Thoracic aorta (tissue), 2 donors: ENCODE measurements at regions not wholly inside any gene's neighbourhood (a gene's known extent, or its start where the extent isn't known, plus 50 kb on each side); places are given as distances from the start of the nearest gene placed in this dataset.
"Not testable (repeated sequence)": the region's sequence is repeated elsewhere in the genome, so short reads cannot be mapped to it uniquely, and the experiment has no call there.

Experiments used
- ATAC-seq: fragments of 150-250 bp; one replicate; pipeline ENCODE4 v1.8.0; 2017; ENCODE audit warnings: low read depth; ENCODE audit not compliant: insufficient number of reproducible peaks, low FRiP score
- DNase-seq: peaks from one replicate; pipeline ENCODE4 v3.0.0-alpha.2; 2020; ENCODE audit warnings: low spot score
- H3K27ac ChIP-seq, 2 donors: fragments of 200-600 bp; sonication (generic); 1 replicate in 1 of 2; 2 replicates in 1 of 2; pipeline ENCODE4 v1.5.1; 2016; ENCODE audit warnings: mild to moderate bottlenecking in 2 of 2, moderate library complexity in 2 of 2
- H3K27me3 ChIP-seq: fragments of 200-600 bp; sonication (generic); replicated peaks from 2 replicates; pipeline ENCODE4 v1.6.0; 2016; ENCODE audit warnings: mild to moderate bottlenecking; ENCODE audit not compliant: insufficient read depth
- H3K36me3 ChIP-seq: fragments of 200-600 bp; sonication (generic); one replicate; pipeline ENCODE4 v1.5.1; 2016
- H3K4me1 ChIP-seq, 2 donors: fragments of 200-600 bp; sonication (generic); 1 replicate in 1 of 2; 2 replicates in 1 of 2; pipeline versions ENCODE4 v1.5.1 to v1.6.0; 2016; ENCODE audit warnings: low read depth in 2 of 2, mild to moderate bottlenecking in 1 of 2; ENCODE audit not compliant: control insufficient read depth in 1 of 2
- H3K4me3 ChIP-seq: fragments of 200-600 bp; sonication (generic); 2 replicates; pipeline ENCODE4 v1.5.1; 2016; ENCODE audit warnings: mild to moderate bottlenecking
- H3K9me3 ChIP-seq: fragments of 200-600 bp; sonication (generic); 2 replicates; pipeline ENCODE4 v1.5.1; 2016
- CTCF ChIP-seq: fragments of 200-600 bp; sonication (generic); IDR thresholded peaks from one replicate; pipeline ENCODE4 v1.5.1; 2019; ENCODE audit warnings: antibody characterized with exemption

GRCh38 chr3:23726811-23727548 lies 78.8 kb upstream of the UBE2E1 start:
- no peak for TF ChIP-seq CTCF

GRCh38 chr3:23728601-23729117 lies 77.1 kb upstream of the UBE2E1 start:
- Histone ChIP-seq H3K9me3 (no peaks in the 10 kb centered on the region), H3K36me3 (no peaks in the 10 kb centered on the region), H3K4me3 (no peak overlapping the region), H3K27ac (no peak overlapping the region), H3K4me1 (peaks cover 0 to 5% of the 10 kb centered on the region in 2 donors), H3K27me3 (no peaks in the 10 kb centered on the region)
- ATAC-seq: no peak
- no peak for DNase-seq
- no peak for TF ChIP-seq CTCF

More at GRCh38 chr3:23726811-23727548, 78.8 kb upstream of the UBE2E1 start:
- no peaks in the 10 kb centered on the region for H3K27me3 ChIP-seq
- H3K27ac ChIP-seq: no peak overlapping the region
- ATAC-seq (no peak), DNase-seq (no peak)
- H3K9me3 ChIP-seq: no peaks in the 10 kb centered on the region
- no peak overlapping the region for H3K4me3 ChIP-seq
- H3K36me3 ChIP-seq: no peaks in the 10 kb centered on the region
- peaks cover 0 to 5% of the 10 kb centered on the region in 2 donors for H3K4me1 ChIP-seq

GRCh38 chr3:23729362-23729761 lies 76.4 kb upstream of the UBE2E1 start:
- not testable (repeated sequence) for H3K36me3 ChIP-seq, H3K27me3 ChIP-seq, H3K4me1 ChIP-seq, ATAC-seq, DNase-seq, H3K9me3 ChIP-seq, H3K27ac ChIP-seq, H3K4me3 ChIP-seq

- H3K27me3 ChIP-seq: no peaks in the 10 kb centered on the region
- no peak for ATAC-seq
- no peaks in the 10 kb centered on the region for H3K9me3 ChIP-seq
- TF ChIP-seq CTCF: no peak
- H3K27ac ChIP-seq: no peak overlapping the region
- no peak overlapping the region for H3K4me3 ChIP-seq
- peaks cover 17 to 27% of the 10 kb centered on the region in 2 donors for H3K4me1 ChIP-seq
- DNase-seq: no peak
- no peaks in the 10 kb centered on the region for H3K36me3 ChIP-seq
Measured at GRCh38 chr3:23734481-23734880, 71.3 kb upstream of the UBE2E1 start.

GRCh38 chr3:23735062-23735461 lies 70.7 kb upstream of the UBE2E1 start:
- no peak for ATAC-seq
- no peak for DNase-seq
- Histone ChIP-seq H3K27ac (no peak overlapping the region), H3K9me3 (no peaks in the 10 kb centered on the region), H3K36me3 (no peaks in the 10 kb centered on the region), H3K27me3 (no peaks in the 10 kb centered on the region), H3K4me3 (no peak overlapping the region), H3K4me1 (peaks cover 21 to 32% of the 10 kb centered on the region in 2 donors)
- no peak for TF ChIP-seq CTCF
